ENCODE measurements at regions not wholly inside any gene's neighbourhood (a gene's known extent, or its start where the extent isn't known, plus 50 kb on each side); places are given as distances from the start of the nearest gene placed in this dataset.

DNA sequence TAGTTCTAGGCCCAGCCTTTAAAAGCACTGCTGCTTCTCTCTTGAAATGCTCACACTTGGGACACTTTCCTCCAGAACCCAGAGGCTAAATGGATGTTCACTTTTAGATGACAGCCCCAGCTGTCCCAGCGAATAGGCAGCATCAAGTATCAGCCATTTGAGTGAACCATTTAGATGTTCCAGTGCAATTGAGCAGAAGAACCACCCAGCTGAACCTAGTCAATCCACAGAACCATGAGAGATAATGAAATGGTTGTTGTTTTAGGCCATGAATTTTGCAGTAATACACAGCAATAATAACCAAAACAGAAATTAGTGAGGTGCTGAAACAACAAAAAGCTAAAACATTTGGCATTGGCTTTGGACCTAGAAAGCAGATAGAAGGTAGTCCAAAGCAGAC, 273.9 kb downstream of the ETV1 start:
- no peak for TF ChIP-seq POLR2A (IDR thresholded peaks at IDR 0.05)
- TF ChIP-seq, protein P1, sequence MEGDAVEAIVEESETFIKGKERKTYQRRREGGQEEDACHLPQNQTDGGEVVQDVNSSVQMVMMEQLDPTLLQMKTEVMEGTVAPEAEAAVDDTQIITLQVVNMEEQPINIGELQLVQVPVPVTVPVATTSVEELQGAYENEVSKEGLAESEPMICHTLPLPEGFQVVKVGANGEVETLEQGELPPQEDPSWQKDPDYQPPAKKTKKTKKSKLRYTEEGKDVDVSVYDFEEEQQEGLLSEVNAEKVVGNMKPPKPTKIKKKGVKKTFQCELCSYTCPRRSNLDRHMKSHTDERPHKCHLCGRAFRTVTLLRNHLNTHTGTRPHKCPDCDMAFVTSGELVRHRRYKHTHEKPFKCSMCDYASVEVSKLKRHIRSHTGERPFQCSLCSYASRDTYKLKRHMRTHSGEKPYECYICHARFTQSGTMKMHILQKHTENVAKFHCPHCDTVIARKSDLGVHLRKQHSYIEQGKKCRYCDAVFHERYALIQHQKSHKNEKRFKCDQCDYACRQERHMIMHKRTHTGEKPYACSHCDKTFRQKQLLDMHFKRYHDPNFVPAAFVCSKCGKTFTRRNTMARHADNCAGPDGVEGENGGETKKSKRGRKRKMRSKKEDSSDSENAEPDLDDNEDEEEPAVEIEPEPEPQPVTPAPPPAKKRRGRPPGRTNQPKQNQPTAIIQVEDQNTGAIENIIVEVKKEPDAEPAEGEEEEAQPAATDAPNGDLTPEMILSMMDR (IDR thresholded peaks at IDR 0.05), result no peak
- DNase-seq, result no peak
- H3K36me3 ChIP-seq, result no peaks in the 10 kb centered on the region
- no peak overlapping the region for H3K4me3 ChIP-seq
- no peak for ATAC-seq
- no peaks in the 10 kb centered on the region for H3K4me1 ChIP-seq
- peaks cover 0 to 29% (median 3%) of the 10 kb centered on the region in 12 donors for H3K9me3 ChIP-seq
- WGBS, 4 donors, result 67 to 84% (median 74%) methylated on average over 1 of the region's 1 CpG
- H3K27ac ChIP-seq, result no peak overlapping the region
- H3K27me3 ChIP-seq, result no peaks in the 10 kb centered on the region
- intact Hi-C loops (cut with DNase I), result no loop called here

DNA sequence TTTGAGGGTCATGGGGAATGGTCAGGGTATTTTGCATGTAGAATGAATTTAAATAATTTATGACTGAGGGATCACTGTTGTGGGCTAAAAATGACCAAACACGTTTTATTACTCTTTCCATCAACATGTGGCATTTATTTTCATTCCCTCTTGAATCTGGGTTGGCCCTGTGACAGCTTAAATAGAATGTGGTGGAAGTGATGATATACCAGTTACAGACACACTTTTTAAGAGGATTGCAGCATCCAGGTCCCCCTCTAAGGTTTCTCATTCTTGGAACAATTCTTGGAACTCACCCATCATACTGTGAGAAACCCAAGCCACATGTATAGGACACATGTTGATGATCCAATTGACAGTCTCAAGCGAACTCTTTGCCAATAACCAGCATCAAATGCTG, 272.4 kb downstream of the ETV1 start:
- no peak overlapping the region for H3K4me3 ChIP-seq
- intact Hi-C loops (cut with DNase I), result no loop called here
- H3K27me3 ChIP-seq, result no peaks in the 10 kb centered on the region
- TF ChIP-seq, protein P1 (IDR thresholded peaks at IDR 0.05), result no peak
- TF ChIP-seq POLR2A (IDR thresholded peaks at IDR 0.05), result no peak
- 55 to 70% (median 64%) methylated on average over 2 of the region's 2 CpGs for WGBS, 4 donors
- H3K36me3 ChIP-seq, result no peaks in the 10 kb centered on the region
- peaks cover 0 to 29% (median 3%) of the 10 kb centered on the region in 12 donors for H3K9me3 ChIP-seq
- H3K4me1 ChIP-seq, result no peaks in the 10 kb centered on the region
- no peak overlapping the region for H3K27ac ChIP-seq
- ATAC-seq, result no peak
- DNase-seq, result no peak

DNA sequence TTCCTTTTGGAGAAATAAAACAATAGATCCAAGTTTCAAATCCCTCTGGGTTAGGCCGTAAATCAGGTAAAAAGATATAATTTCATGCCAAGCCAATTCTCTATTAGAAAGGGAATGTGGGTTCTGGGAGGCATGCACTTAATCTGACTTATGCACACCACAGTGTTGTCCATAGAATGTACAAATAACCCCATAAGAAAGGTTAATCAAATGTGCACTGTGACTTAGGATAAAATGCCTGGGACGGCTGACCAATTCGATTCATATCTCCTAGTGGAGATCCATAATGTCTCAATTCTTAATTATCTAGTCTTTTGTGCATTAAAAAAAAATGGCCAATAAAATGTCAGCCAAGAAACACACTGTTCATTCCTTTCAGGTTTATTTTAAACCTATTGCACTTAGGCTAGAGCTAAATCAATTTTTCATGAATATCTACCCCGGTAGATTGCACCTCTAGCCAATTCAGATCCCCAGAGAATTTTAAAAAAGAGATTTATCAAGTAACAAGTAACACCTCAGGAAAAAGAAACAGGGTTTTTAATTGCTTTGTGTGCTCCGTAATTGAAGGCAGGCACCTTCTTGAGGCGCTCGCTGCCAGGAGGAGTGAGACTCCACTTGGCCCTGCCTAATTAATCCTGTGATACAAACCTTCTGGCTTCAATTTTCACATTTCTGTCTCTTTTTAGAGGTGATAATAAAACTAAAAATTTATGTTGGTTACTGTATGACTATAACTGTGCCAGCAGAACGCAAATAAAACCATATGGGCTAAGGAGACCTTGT, 265.1 kb downstream of the ETV1 start:
- H3K27me3 ChIP-seq, result no peaks in the 10 kb centered on the region
- DNase-seq (no peak), ATAC-seq (no peak)
- no peak overlapping the region for H3K27ac ChIP-seq
- H3K4me1 ChIP-seq, result no peaks in the 10 kb centered on the region
- 81 to 88% (median 85%) methylated on average over 8 of the region's 8 CpGs for WGBS, 4 donors
- intact Hi-C loops (cut with DNase I), result loop anchor here in 1 of 10 donors (10.0 kb wide), 1 partner anchor 200 kb away; no protein-coding TSS in a partner anchor
- no peaks in the 10 kb centered on the region for H3K36me3 ChIP-seq
- TF ChIP-seq, protein P1 (IDR thresholded peaks at IDR 0.05), result no peak
- no peak for TF ChIP-seq POLR2A (IDR thresholded peaks at IDR 0.05)
- no peak overlapping the region for H3K4me3 ChIP-seq
- no peaks in the 10 kb centered on the region for H3K9me3 ChIP-seq

DNA sequence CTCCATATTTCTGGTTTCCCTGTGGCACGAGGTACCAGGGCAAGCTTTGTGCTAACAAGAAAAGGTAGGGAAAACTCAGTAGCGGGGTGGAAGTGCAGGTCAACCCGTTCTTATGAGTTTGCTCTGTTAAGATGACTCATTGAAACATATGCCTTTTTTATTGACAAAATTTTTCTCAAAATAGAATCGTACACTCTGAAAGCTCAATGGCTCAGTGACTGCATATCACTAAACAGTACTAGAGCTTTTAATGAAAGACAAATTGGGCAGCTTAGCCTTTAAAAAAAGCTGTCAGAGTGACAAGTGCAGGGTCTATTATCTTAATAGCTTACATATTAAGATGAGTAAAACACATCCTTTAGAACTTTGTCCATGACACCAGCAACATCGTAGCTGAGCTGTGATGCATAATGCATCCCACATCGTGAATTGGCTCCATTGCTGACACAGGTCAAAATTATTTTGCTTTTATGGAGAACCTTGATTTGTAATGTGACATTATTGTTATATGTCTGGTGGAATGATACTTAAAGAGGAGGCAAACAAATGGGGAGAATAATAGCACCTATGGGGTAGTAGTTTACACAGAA, 264.4 kb downstream of the ETV1 start:
- 62 to 77% (median 68%) methylated on average over 6 of the region's 6 CpGs for WGBS, 4 donors
- H3K27ac ChIP-seq, result no peak overlapping the region
- intact Hi-C loops (cut with DNase I), result loop anchor here in 1 of 10 donors (10.0 kb wide), 1 partner anchor 200 kb away; no protein-coding TSS in a partner anchor
- no peaks in the 10 kb centered on the region for H3K4me1 ChIP-seq
- TF ChIP-seq, protein P1 (IDR thresholded peaks at IDR 0.05), result no peak
- no peak for TF ChIP-seq POLR2A (IDR thresholded peaks at IDR 0.05)
- no peaks in the 10 kb centered on the region for H3K27me3 ChIP-seq
- H3K9me3 ChIP-seq, result no peaks in the 10 kb centered on the region
- no peak for DNase-seq
- H3K4me3 ChIP-seq, result no peak overlapping the region
- no peaks in the 10 kb centered on the region for H3K36me3 ChIP-seq
- ATAC-seq, result no peak

Data from heart left ventricle (tissue), 16 donors.